NCI-H446 treated with DMSO at 0.1 percent for 48 hours (cell line): ENCODE measurements at regions not wholly inside any gene's neighbourhood (a gene's known extent, or its start where the extent isn't known, plus 50 kb on each side); places are given as distances from the start of the nearest gene placed in this dataset.
A peak's percentile ranks its signal among the peaks of the same experiment; 100 is the strongest.

Experiments
- DNase-seq: peaks from one replicate; lab custom pipeline; 2025; lab: John Stamatoyannopoulos, UW

DNA sequence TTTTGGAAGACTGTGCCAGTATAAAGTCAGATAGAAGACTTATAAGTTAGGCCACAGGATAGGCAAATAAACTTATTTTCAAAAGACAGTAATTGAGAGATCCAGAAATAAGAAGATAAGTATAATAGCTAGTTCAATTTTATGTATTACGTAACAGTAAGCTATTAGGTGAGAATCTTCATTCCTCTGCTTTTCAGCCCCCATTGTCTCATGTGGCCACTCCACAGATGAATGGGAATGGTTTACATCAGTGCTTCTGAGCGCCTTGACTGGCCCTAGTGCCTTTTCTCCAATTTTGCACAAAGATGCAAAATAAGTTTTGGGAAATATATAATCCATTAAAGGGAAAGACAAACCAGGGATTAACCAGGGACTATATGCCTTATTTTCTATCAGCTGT lies 550.5 kb downstream of the MMUT start:
- DNase-seq = no peak

DNA sequence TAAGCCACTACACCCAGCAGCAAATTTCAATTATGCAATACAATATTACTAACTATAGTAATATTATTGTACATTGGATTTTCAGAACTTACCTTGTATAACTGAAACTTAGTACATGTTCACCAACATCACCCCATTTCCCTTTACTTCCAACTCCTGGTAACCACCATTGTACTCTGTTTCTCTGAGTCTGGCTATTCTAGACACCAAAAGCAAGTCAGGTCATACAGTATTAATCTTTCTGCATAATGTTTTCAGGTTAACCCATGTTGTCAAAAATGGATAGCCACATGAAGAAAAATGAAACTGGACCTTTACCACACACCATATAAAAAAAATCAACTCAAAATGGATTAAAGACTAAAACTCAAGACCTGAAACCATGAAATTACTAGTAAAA lies 558.2 kb downstream of the MMUT start:
- DNase-seq = no peak

DNA sequence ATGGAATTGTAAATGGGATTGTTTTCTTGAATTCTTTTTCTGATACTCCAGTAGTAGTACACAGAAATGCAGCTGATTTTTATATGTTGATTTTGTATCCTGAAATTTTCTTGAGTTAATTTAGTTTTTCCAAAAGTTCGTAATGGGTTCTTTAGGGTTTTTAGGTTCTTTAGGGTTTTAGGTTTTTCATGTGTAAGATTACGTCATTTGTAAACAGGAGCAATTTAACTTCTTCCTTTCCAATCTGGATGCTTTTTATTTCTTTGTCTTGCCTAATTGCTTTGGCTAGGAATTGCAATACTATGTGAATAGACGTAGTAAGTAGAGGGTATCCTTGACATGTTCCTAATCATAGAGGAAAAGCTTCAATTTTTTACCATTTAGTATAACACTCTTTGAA lies 568.6 kb downstream of the MMUT start:
- no peak for DNase-seq

DNA sequence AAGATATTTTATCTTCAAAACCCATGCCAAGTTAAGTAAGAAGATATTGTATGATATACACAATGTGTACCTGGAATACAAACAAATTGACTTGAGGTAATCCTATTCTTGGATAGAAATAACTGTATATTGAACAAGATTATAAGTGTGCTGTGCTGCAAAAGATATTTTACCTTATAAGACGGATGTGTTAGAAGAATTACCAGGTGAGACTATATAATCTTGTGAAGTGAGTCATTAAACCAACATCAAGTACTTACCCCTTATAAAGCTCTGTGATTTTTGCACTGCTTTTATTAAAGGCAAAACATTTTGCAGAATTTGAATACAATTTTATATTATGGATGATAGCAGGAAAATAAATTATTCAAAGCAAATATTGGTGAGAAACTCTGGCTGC lies 570.0 kb downstream of the MMUT start:
- DNase-seq = no peak

GRCh38 chr6:48891308-48891707 lies 571.7 kb downstream of the MMUT start:
- no peak for DNase-seq

- DNase-seq = no peak
These were observed 573.6 kb downstream of the MMUT start for GRCh38 chr6:48889429-48889828.

DNA sequence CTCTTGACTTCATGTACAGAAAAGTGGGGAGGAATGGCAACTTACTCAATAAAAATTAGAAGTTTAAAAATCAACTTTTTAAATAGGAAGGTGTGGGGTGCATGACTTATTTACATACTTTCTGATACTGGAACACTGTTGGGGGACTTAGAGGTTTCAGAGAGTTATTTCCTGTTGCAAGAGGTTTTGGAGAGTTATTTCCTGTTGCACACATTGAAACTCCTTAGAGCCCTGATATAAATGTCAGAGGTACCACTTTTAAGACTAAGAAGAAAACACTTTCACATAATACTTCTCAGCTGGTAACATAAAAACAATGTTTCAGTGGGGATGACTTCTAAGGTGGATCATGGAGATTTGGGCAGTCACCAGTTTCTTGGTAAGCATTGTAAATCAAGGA lies 579.9 kb downstream of the MMUT start:
- no peak for DNase-seq

DNA sequence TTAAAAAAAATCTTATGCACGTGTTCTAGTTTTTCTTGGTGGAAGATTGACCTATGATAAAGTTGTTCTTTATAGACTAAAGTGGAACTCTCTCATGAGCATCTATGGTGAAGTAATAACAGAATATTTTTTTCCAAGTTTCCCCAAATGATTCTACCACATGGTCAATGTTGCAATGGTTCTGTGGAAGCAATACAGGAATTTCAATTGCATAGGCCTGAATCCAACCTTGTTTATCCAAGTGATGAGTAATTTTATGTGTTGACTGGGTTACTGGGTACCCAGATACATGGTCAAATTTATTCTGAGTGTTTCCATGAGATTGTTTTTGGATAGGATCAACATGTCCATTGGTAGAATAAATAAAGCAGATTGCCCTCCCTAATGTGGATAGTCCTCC lies 581.5 kb downstream of the MMUT start:
- DNase-seq = no peak

- DNase-seq = no peak
These were observed 593.5 kb downstream of the MMUT start for GRCh38 chr6:48869595-48869994.

- no peak for DNase-seq
These were observed 596.4 kb downstream of the MMUT start for GRCh38 chr6:48866682-48867081.

DNA sequence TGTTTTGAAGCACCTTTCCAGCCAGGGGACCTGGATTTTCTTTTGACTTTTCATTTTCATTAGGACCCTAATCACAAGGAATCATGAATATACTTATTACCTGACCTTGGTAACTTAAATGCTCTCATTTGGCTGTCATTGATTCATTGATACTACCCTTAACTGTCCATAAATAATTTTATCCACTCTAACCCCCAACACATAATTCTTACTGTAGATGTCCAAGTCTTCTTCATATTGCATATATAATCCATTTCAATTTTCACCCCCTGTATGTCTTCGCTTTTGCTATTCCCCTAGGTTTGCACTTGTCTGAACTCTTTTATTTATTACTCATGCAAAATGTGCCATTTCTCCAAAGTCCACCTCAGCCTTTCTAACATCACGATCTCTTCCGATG lies 602.9 kb downstream of the MMUT start:
- no peak for DNase-seq

GRCh38 chr6:48859562-48860123 lies 603.4 kb downstream of the MMUT start:
- no peak for DNase-seq

DNA sequence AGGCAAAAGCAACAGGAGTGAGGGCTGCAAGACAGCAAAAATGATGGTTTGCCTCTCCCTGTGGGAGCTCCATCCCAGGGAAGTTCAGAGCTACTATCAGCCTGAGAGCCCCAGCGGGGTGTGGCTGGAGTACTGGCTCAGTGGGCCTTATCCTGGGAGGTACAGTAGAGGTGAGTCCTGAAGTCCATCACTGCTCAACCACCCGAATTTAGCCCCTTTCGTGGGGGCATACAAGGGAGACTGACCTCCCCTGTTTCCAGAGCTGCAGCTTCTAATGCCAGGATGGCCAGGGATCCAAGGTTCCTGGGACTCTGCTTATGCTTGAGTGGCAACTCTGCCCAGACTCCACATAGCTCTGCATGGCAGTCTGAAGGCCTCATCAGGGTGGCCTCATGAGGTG lies 617.8 kb downstream of the MMUT start:
- no peak for DNase-seq

DNA sequence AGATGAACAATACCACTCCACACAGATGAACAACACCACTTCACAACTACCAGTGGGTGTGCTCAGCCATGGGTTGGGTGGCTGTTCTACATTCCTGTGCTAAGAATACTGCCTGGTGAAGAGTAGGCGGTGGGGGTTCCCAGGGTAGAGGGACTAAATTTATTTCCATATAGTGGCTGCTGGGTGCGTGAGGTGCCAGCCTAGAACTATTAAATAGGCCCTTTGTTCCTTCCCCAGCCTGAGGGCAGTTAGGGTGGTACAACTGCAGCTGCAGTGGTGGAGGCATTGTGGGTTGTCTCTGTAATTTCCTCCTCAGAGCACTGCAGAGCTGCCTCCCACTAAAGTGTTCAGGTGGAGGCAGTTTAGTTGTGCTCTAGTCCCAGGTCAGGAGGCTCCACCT lies 618.4 kb downstream of the MMUT start:
- no peak for DNase-seq

GRCh38 chr6:48840896-48841295 lies 622.2 kb downstream of the MMUT start:
- DNase-seq = no peak

- no peak for DNase-seq
These were observed 623.8 kb downstream of the MMUT start for GRCh38 chr6:48839206-48839605.

- DNase-seq = no peak
These were observed 625.3 kb downstream of the MMUT start for GRCh38 chr6:48837744-48838143.

DNA sequence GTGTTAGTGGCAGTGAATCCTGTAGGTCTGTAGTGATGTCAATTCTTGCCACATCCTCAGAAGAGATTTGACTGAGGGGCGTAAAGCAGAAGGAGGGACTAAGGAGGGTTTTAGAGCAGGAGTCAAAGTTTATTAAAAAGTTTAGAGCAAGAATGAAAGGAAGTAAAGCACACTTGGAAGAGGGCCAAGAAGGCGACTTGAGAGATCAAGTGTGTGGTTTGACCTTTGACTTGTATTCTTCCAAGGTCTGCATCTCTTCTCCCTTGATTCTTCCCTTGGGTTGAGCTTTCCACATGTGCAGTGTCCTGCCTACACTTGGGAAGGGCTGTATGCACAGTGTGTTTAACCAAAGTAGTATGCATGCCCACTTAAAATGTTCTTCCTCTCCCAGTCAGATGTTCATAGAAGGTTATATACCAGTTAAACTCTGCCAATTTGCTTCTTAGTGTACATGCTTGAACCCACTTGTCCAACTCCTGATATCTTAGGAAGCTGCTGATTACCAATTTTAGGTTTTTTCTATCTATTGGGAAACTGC lies 627.6 kb downstream of the MMUT start:
- DNase-seq = no peak

GRCh38 chr6:48834706-48835105 lies 628.3 kb downstream of the MMUT start:
- peak; percentile 67 for DNase-seq

- no peak for DNase-seq
These were observed 629.1 kb downstream of the MMUT start for GRCh38 chr6:48833916-48834315.

- DNase-seq = no peak
These were observed 636.0 kb downstream of the MMUT start for GRCh38 chr6:48826901-48827701.

DNA sequence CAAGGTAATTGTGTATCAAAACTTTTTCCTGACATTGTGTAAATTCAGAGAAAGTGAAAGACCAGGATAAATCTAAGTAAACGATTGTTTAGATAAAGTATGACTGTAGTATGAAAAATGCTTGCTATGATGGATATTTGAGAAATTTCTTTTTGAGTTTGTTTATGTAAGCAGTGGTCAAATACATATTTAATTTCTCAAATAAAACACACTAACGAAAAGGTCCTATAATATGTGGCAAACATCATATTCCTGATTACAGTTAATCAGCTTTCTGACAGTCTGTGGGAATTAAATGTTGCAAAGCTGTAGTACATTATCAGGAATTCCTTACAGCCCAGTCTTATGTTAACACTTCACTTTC lies 636.9 kb downstream of the MMUT start:
- no peak for DNase-seq

DNA sequence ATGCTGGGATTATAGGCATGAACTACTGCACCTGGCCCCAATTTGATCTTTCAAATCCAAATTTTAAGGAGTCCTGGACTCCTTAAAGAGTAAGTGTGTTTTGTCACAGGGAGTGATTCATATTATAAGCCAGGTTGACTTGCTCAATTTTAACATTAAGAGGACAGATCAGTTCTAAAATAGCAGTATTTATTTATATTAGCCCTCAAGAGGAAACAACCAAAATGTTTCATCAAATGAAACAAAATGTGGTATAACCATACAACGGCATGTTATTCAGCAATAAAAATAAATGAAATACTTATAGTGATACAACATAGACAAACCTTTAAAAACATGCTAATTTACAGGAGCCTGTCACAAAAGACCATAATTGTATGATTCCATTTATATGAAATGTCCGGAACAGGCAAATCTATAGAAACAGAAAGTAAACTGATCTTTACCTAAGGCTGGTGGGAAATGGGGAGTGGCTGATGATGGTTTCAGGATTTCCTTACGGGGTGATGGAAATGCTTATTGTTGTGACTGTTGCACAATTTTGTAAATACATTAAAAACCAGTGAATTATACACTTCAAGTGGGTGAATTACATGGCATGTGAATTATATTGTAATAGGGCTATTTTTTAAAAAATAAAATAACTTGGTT lies 637.4 kb downstream of the MMUT start:
- DNase-seq = no peak
